CD14-positive monocyte (primary cell): ENCODE measurements at regions not wholly inside any gene's neighbourhood (a gene's known extent, or its start where the extent isn't known, plus 50 kb on each side); places are given as distances from the start of the nearest gene placed in this dataset.

ENCODE experiments used
- DNase-seq, 3 donors: peaks; one replicate each; pipeline ENCODE4 v3.0.0-alpha.2; 2011 to 2022
- H2AFZ ChIP-seq: 2 replicates; pipeline ENCODE4 v1.6.0; 2012; ENCODE audit warnings: mild to moderate bottlenecking, low read depth, low read length, inconsistent platforms; ENCODE audit not compliant: insufficient read depth, poor library complexity, severe bottlenecking
- H3K27ac ChIP-seq, 2 donors: 1 replicate in 1 of 2; 2 replicates in 1 of 2; pipeline ENCODE4 v1.5.1; 2012 to 2013; ENCODE audit warnings: low read length in 2 of 2, control low read depth in 1 of 2, inconsistent platforms in 1 of 2, low read depth in 1 of 2, mild to moderate bottlenecking in 1 of 2
- H3K27me3 ChIP-seq, 2 donors: one replicate each; pipeline versions ENCODE4 v1.6.0 to v1.6.1; 2011 to 2013; ENCODE audit warnings: low read length in 2 of 2; ENCODE audit not compliant: control insufficient read depth in 2 of 2, insufficient read depth in 2 of 2
- H3K36me3 ChIP-seq, 2 donors: replicated peaks in 1 of 2; 1 replicate in 1 of 2; 2 replicates in 1 of 2; pipeline versions ENCODE4 v1.5.1 to v1.6.1; 2012 to 2013; ENCODE audit warnings: low read length in 2 of 2, control low read depth in 1 of 2, inconsistent platforms in 1 of 2, mild to moderate bottlenecking in 1 of 2; ENCODE audit not compliant: insufficient read depth in 2 of 2, control insufficient read depth in 1 of 2
- H3K4me1 ChIP-seq, 2 donors: 1 replicate in 1 of 2; 2 replicates in 1 of 2; pipeline versions ENCODE4 v1.5.1 to v1.6.1; 2012 to 2013; ENCODE audit warnings: low read length in 2 of 2, control low read depth in 1 of 2, inconsistent platforms in 1 of 2, mild to moderate bottlenecking in 1 of 2, moderate library complexity in 1 of 2; ENCODE audit not compliant: insufficient read depth in 2 of 2, control insufficient read depth in 1 of 2
- H3K4me2 ChIP-seq: replicated peaks from 2 replicates; pipeline ENCODE3; 2012; ENCODE audit warnings: low read length, moderate library complexity, mild to moderate bottlenecking; ENCODE audit not compliant: poor library complexity, severe bottlenecking; ENCODE audit errors: extremely low read depth
- H3K4me3 ChIP-seq, 3 experiments: fragments of 200-600 bp in 1 of 3; sonication (generic) in 1 of 3; replicated peaks in 1 of 3; 1 replicate in 2 of 3; 2 replicates in 1 of 3; pipeline ENCODE4 v1.5.1; 2011 to 2013; ENCODE audit warnings: low read length in 3 of 3, mild to moderate bottlenecking in 3 of 3, control low read depth in 2 of 3, low read depth in 2 of 3, inconsistent platforms in 1 of 3, moderate library complexity in 1 of 3
- H3K79me2 ChIP-seq: 2 replicates; pipeline ENCODE4 v1.6.0; 2012; ENCODE audit warnings: mild to moderate bottlenecking, control low read depth, inconsistent platforms, low read length, moderate library complexity; ENCODE audit not compliant: insufficient read depth
- H3K9ac ChIP-seq: 2 replicates; pipeline ENCODE4 v1.6.0; 2017; ENCODE audit warnings: low read length, mild to moderate bottlenecking; ENCODE audit not compliant: insufficient read depth, poor library complexity, severe bottlenecking
- H3K9me3 ChIP-seq, 2 donors: replicated peaks in 1 of 2; 1 replicate in 1 of 2; 2 replicates in 1 of 2; pipeline versions ENCODE4 v1.5.1 to v1.6.1; 2012 to 2013; ENCODE audit warnings: low read length in 2 of 2, control low read depth in 1 of 2; ENCODE audit not compliant: control insufficient read depth in 1 of 2, insufficient read depth in 1 of 2
- H4K20me1 ChIP-seq: 2 replicates; pipeline ENCODE4 v1.6.0; 2012; ENCODE audit warnings: mild to moderate bottlenecking, low read length, control low read depth, moderate library complexity; ENCODE audit not compliant: insufficient read depth
- H3K27ac Mint-ChIP-seq, 7 donors: one replicate each; pipeline ENCODE4 v1.8.0; 2020; ENCODE audit warnings: mild to moderate bottlenecking in 7 of 7, mixed read lengths in 7 of 7, moderate library complexity in 6 of 7, inconsistent platforms in 2 of 7
- H3K27me3 Mint-ChIP-seq, 3 donors: one replicate each; pipeline ENCODE4 v1.8.0; 2021 to 2022; ENCODE audit warnings: low read depth in 3 of 3, mild to moderate bottlenecking in 3 of 3, mixed read lengths in 3 of 3, moderate library complexity in 3 of 3, inconsistent platforms in 1 of 3
- H3K36me3 Mint-ChIP-seq, 2 donors: one replicate each; pipeline ENCODE4 v1.8.0; 2020; ENCODE audit warnings: mixed read lengths in 2 of 2, inconsistent platforms in 1 of 2, mild to moderate bottlenecking in 1 of 2
- H3K4me1 Mint-ChIP-seq: one replicate; pipeline ENCODE4 v1.8.0; 2020; ENCODE audit warnings: mild to moderate bottlenecking, mixed read lengths
- H3K4me3 Mint-ChIP-seq, 2 donors: one replicate each; pipeline ENCODE4 v1.8.0; 2020; ENCODE audit warnings: mild to moderate bottlenecking in 2 of 2, mixed read lengths in 2 of 2, moderate library complexity in 1 of 2
- H3K9me3 Mint-ChIP-seq, 7 donors: one replicate each; pipeline ENCODE4 v1.8.0; 2020 to 2022; ENCODE audit warnings: mixed read lengths in 7 of 7, mild to moderate bottlenecking in 6 of 7, moderate library complexity in 6 of 7, inconsistent platforms in 2 of 7
- CTCF ChIP-seq: fragments of 200-600 bp; IDR thresholded peaks from one replicate; pipeline ENCODE4 v1.8.0; 2022; ENCODE audit warnings: antibody characterized with exemption, mild to moderate bottlenecking
- WGBS: methylation state at CpG from one replicate; pipeline ENCODE4 v1.1.5; 2013; ENCODE audit warnings: missing lambda C conversion rate; ENCODE audit not compliant: insufficient coverage; 5-methylcytosine and 5-hydroxymethylcytosine counted together
- intact Hi-C, 2 donors: fragments of 100-400 bp; cut with micrococcal nuclease; formaldehyde crosslinking; loops; one replicate each; pipeline versions ENCODE4 v1.15.0 to v1.15.1; 2023

GRCh38 chr9:26463837-26464236 lies 428.8 kb downstream of the CAAP1 start:
- no peaks in the 10 kb centered on the region for H3K4me1 Mint-ChIP-seq

GRCh38 chr9:26462751-26463150 lies 429.9 kb downstream of the CAAP1 start:
- no peak overlapping the region for H3K27ac ChIP-seq
- no peaks in the 10 kb centered on the region for H4K20me1 ChIP-seq
- no peaks in the 10 kb centered on the region for H3K27me3 ChIP-seq
- H3K36me3 Mint-ChIP-seq = no peaks in the 10 kb centered on the region
- no peak overlapping the region for H3K4me3 ChIP-seq
- no peaks in the 10 kb centered on the region for H3K4me1 Mint-ChIP-seq
- no peak overlapping the region for H3K27ac Mint-ChIP-seq
- no peaks in the 10 kb centered on the region for H3K79me2 ChIP-seq
- H3K4me1 ChIP-seq = no peaks in the 10 kb centered on the region
- no peaks in the 10 kb centered on the region for H3K36me3 ChIP-seq
- H2AFZ ChIP-seq = no peak overlapping the region
- peaks cover 0 to 1% (median 0%) of the 10 kb centered on the region in 3 donors for H3K27me3 Mint-ChIP-seq
- no peaks in the 10 kb centered on the region for H3K9me3 ChIP-seq
- peaks cover 0 to 12% (median 4%) of the 10 kb centered on the region in 7 donors for H3K9me3 Mint-ChIP-seq
- intact Hi-C loops = no loop called here
- no peak overlapping the region for H3K9ac ChIP-seq
- no CpG with 5 or more reads among the region's 1 CpG for WGBS
- no peak overlapping the region for H3K4me2 ChIP-seq
- no peak overlapping the region for H3K4me3 Mint-ChIP-seq
- no peak for TF ChIP-seq CTCF
- no peak for DNase-seq

More at GRCh38 chr9:26463837-26464236, 428.8 kb downstream of the CAAP1 start:
- Histone ChIP-seq H3K79me2 (no peaks in the 10 kb centered on the region), H3K36me3 (no peaks in the 10 kb centered on the region), H3K27ac (no peak overlapping the region), H3K4me1 (no peaks in the 10 kb centered on the region), H3K9me3 (peaks cover 0 to 1% of the 10 kb centered on the region in 2 donors), H3K4me2 (no peak overlapping the region), H4K20me1 (no peaks in the 10 kb centered on the region), H3K4me3 (no peak overlapping the region), H2AFZ (no peak overlapping the region), H3K9ac (no peak overlapping the region), H3K27me3 (no peaks in the 10 kb centered on the region)
- no peak for DNase-seq
- no CpG with 5 or more reads among the region's 1 CpG for WGBS
- Mint-ChIP-seq H3K27me3 (no peaks in the 10 kb centered on the region), H3K36me3 (no peaks in the 10 kb centered on the region), H3K4me3 (no peak overlapping the region), H3K9me3 (peaks cover 0 to 14% (median 2%) of the 10 kb centered on the region in 7 donors), H3K27ac (no peak overlapping the region)
- intact Hi-C loops = no loop called here
- no peak for TF ChIP-seq CTCF
